SK-N-SH (cell line): ENCODE measurements at regions not wholly inside any gene's neighbourhood (a gene's known extent, or its start where the extent isn't known, plus 50 kb on each side); places are given as distances from the start of the nearest gene placed in this dataset.

Experiments used
- CTCF ChIA-PET: fragments of 300-600, 350-600 bp; formaldehyde crosslinking; extraction: SDS; loops from one replicate; lab custom pipeline; 2021; lab: Yijun Ruan, JAX
- POLR2A ChIA-PET: fragments of 350-600 bp; sonication (Branson Sonifier 250); formaldehyde crosslinking; extraction: SDS; loops from one replicate; lab custom pipeline; 2020; ENCODE audit warnings: antibody characterized with exemption, inconsistent platforms; lab: Yijun Ruan, JAX
- DNase-seq: peaks from one replicate; pipeline ENCODE4 v3.0.0; 2012
- H2AFZ ChIP-seq: fragments of 200-600 bp; sonication (generic); 2 replicates; pipeline ENCODE4 v1.8.1; 2016; ENCODE audit warnings: antibody characterized with exemption, mild to moderate bottlenecking, low read depth
- H3F3A ChIP-seq: fragments of 200-600 bp; sonication (generic); replicated peaks from 2 replicates; pipeline ENCODE3; 2016; ENCODE audit warnings: antibody characterized with exemption, mild to moderate bottlenecking; ENCODE audit not compliant: insufficient read depth
- H3K27ac ChIP-seq, 2 experiments: fragments of 200-500 bp in 1 of 2; fragments of 200-600 bp in 1 of 2; sonication (Bioruptor generic) in 1 of 2; sonication (generic), shearing (Covaris generic) in 1 of 2; 2 replicates each; pipeline versions ENCODE4 v1.5.1 to v1.6.1; 2014 to 2016; ENCODE audit warnings: low read depth in 2 of 2, inconsistent platforms in 1 of 2, low read length in 1 of 2, mild to moderate bottlenecking in 1 of 2, mixed read lengths in 1 of 2
- H3K27me3 ChIP-seq: fragments of 200-600 bp; sonication (generic), shearing (Covaris generic); 2 replicates; pipeline ENCODE4 v1.6.1; 2016; ENCODE audit warnings: mixed run types; ENCODE audit not compliant: insufficient read depth
- H3K36me3 ChIP-seq, 2 experiments: fragments of 200-500 bp in 1 of 2; fragments of 200-600 bp in 1 of 2; sonication (Bioruptor generic) in 1 of 2; sonication (generic) in 1 of 2; replicated peaks in 1 of 2; 2 replicates each; pipeline versions ENCODE3 to v1.5.1; 2014 to 2016; ENCODE audit warnings: low read length in 1 of 2, mild to moderate bottlenecking in 1 of 2; ENCODE audit not compliant: insufficient read depth in 2 of 2, control insufficient read depth in 1 of 2
- H3K4me1 ChIP-seq, 2 experiments: fragments of 200-500 bp in 1 of 2; fragments of 200-600 bp in 1 of 2; sonication (Bioruptor generic) in 1 of 2; sonication (generic), shearing (Covaris generic) in 1 of 2; 2 replicates each; pipeline versions ENCODE4 v1.5.1 to v1.6.1; 2014 to 2016; ENCODE audit warnings: low read depth in 1 of 2, low read length in 1 of 2, mixed run types in 1 of 2; ENCODE audit not compliant: insufficient read depth in 2 of 2, control insufficient read depth in 1 of 2
- H3K4me2 ChIP-seq: fragments of 200-600 bp; sonication (generic), shearing (Covaris generic); 2 replicates; pipeline ENCODE4 v1.6.1; 2017; ENCODE audit warnings: mixed run types
- H3K4me3 ChIP-seq, 2 experiments: fragments of 200-500 bp in 1 of 2; fragments of 200-600 bp in 1 of 2; sonication (Bioruptor generic) in 1 of 2; sonication (generic), shearing (Covaris generic) in 1 of 2; 2 replicates each; pipeline versions ENCODE4 v1.5.1 to v1.8.1; 2014 to 2016; ENCODE audit warnings: low read depth in 2 of 2, inconsistent platforms in 1 of 2, low read length in 1 of 2, mild to moderate bottlenecking in 1 of 2, mixed read lengths in 1 of 2, moderate library complexity in 1 of 2
- H3K79me2 ChIP-seq: fragments of 200-600 bp; sonication (generic); 2 replicates; pipeline ENCODE4 v1.8.1; 2017; ENCODE audit warnings: mild to moderate bottlenecking; ENCODE audit not compliant: insufficient read depth
- H3K9ac ChIP-seq: fragments of 200-600 bp; sonication (generic); 2 replicates; pipeline ENCODE4 v1.6.1; 2017; ENCODE audit warnings: mixed run types
- H3K9me2 ChIP-seq: fragments of 200-600 bp; sonication (generic); 2 replicates; pipeline ENCODE4 v1.6.1; 2017; ENCODE audit warnings: mixed run types
- H3K9me3 ChIP-seq: fragments of 200-600 bp; sonication (generic); 2 replicates; pipeline ENCODE4 v1.6.1; 2017; ENCODE audit warnings: mixed run types, mild to moderate bottlenecking, moderate library complexity
- H4K20me1 ChIP-seq: fragments of 200-600 bp; sonication (generic); 2 replicates; pipeline ENCODE4 v1.6.1; 2017; ENCODE audit warnings: mild to moderate bottlenecking, mixed run types; ENCODE audit not compliant: insufficient read depth
- CTCF ChIP-seq: fragments of 200-600 bp; sonication (generic); IDR thresholded peaks from 2 replicates; pipeline ENCODE4 v1.6.1; 2017; ENCODE audit warnings: antibody characterized with exemption, mild to moderate bottlenecking, moderate library complexity
- EP300 ChIP-seq, 2 experiments: IDR thresholded peaks; 2 replicates each; pipeline versions ENCODE4 v1.4.0 to v1.6.1; 2012; ENCODE audit warnings: borderline replicate concordance in 1 of 2, low read depth in 1 of 2, low read length in 1 of 2
- EZH2phosphoT487 ChIP-seq: fragments of 200-600 bp; sonication (generic); IDR thresholded peaks from 2 replicates; pipeline ENCODE4 v1.6.1; 2017; ENCODE audit warnings: low read depth, mixed run types, mild to moderate bottlenecking, antibody characterized with exemption, moderate library complexity, borderline replicate concordance
- FOSL2 ChIP-seq: IDR thresholded peaks from 2 replicates; pipeline ENCODE4 v1.4.0; 2012; ENCODE audit warnings: low read depth, mild to moderate bottlenecking, moderate library complexity, borderline replicate concordance
- FOXJ3 ChIP-seq: sonication (generic); formaldehyde crosslinking; IDR thresholded peaks from 2 replicates; pipeline ENCODE4 v1.5.1; 2020; ENCODE audit warnings: mild to moderate bottlenecking, missing genetic modification reagents
- FOXM1 ChIP-seq: IDR thresholded peaks from 2 replicates; pipeline ENCODE4 v1.4.0; 2012; ENCODE audit warnings: low read depth, mild to moderate bottlenecking
- GABPA ChIP-seq: IDR thresholded peaks from 2 replicates; pipeline ENCODE4 v1.4.0; 2012; ENCODE audit warnings: low read depth, mild to moderate bottlenecking
- IRF3 ChIP-seq: fragments of 150-350 bp; IDR thresholded peaks from 2 replicates; pipeline ENCODE4 v1.6.1; 2016; ENCODE audit warnings: mild to moderate bottlenecking, low read depth, low read length
- MAX ChIP-seq: IDR thresholded peaks from 2 replicates; pipeline ENCODE4 v1.4.0; 2012; ENCODE audit warnings: low read depth
- MEF2A ChIP-seq: IDR thresholded peaks from 2 replicates; pipeline ENCODE4 v1.4.0; 2012; ENCODE audit warnings: low read depth, borderline replicate concordance
- MXI1 ChIP-seq: IDR thresholded peaks from 2 replicates; pipeline ENCODE4 v1.6.1; 2012; ENCODE audit warnings: mild to moderate bottlenecking, low read depth, low read length, improper control_type of control experiment
- NFIC ChIP-seq: IDR thresholded peaks from 2 replicates; pipeline ENCODE4 v1.4.0; 2012; ENCODE audit warnings: borderline replicate concordance
- POLR2AphosphoS5 ChIP-seq: IDR thresholded peaks from 2 replicates; pipeline ENCODE4 v1.6.1; 2012; ENCODE audit warnings: low read depth, low read length
- RAD21 ChIP-seq: IDR thresholded peaks from 2 replicates; pipeline ENCODE4 v1.6.1; 2012; ENCODE audit warnings: mild to moderate bottlenecking, low read length
- RFX5 ChIP-seq: IDR thresholded peaks from 2 replicates; pipeline ENCODE4 v1.6.1; 2012; ENCODE audit warnings: mild to moderate bottlenecking, improper control_type of control experiment, low read length
- TAF1 ChIP-seq: IDR thresholded peaks from 2 replicates; pipeline ENCODE4 v1.6.1; 2012; ENCODE audit warnings: low read depth, mild to moderate bottlenecking, low read length, moderate library complexity, borderline replicate concordance
- TCF12 ChIP-seq: IDR thresholded peaks from 2 replicates; pipeline ENCODE4 v1.4.0; 2012
- TEAD4 ChIP-seq: IDR thresholded peaks from 2 replicates; pipeline ENCODE4 v1.4.0; 2012; ENCODE audit warnings: mild to moderate bottlenecking, borderline replicate concordance; ENCODE audit not compliant: insufficient read depth
- YY1 ChIP-seq: IDR thresholded peaks from 2 replicates; pipeline ENCODE4 v1.4.0; 2012; ENCODE audit warnings: low read depth, mild to moderate bottlenecking
- ZBTB33 ChIP-seq: IDR thresholded peaks from 2 replicates; pipeline ENCODE4 v1.4.0; 2012; ENCODE audit warnings: low read depth, borderline replicate concordance
- WGBS: methylation state at CpG from one replicate; pipeline ENCODE4 v1.1.6; 2017; ENCODE audit warnings: low lambda C conversion rate; 5-methylcytosine and 5-hydroxymethylcytosine counted together

- POLR2A ChIA-PET: no interaction called here
- no peak overlapping the region for H3K4me3 ChIP-seq
- CTCF ChIA-PET: interaction anchor here (1.1 to 1.7 kb wide), 2 partner anchors 9 to 36 kb away, joined by 3 to 5 read pairs; no protein-coding TSS in a partner anchor
- no peak overlapping the region for H2AFZ ChIP-seq
- H3K9ac ChIP-seq: no peak overlapping the region
- no peak for DNase-seq
- no peaks in the 10 kb centered on the region for H3K79me2 ChIP-seq
- H3K9me2 ChIP-seq: no peaks in the 10 kb centered on the region
- H3F3A ChIP-seq: no peaks in the 10 kb centered on the region
- no peak overlapping the region for H3K27ac ChIP-seq
- WGBS: 37% methylated on average over 5 of the region's 5 CpGs
- no peaks in the 10 kb centered on the region for H3K27me3 ChIP-seq
- no peaks in the 10 kb centered on the region for H3K36me3 ChIP-seq
- no peaks in the 10 kb centered on the region for H4K20me1 ChIP-seq
- H3K4me1 ChIP-seq: no peaks in the 10 kb centered on the region; a peak in 1 of 4 replicates
- no peaks in the 10 kb centered on the region for H3K9me3 ChIP-seq
- no peak for TF ChIP-seq CTCF
- no peak for TF ChIP-seq MEF2A
- TF ChIP-seq RFX5: no peak
- no peak for TF ChIP-seq FOXM1
- TF ChIP-seq IRF3: no peak
- TF ChIP-seq EP300 (IDR thresholded peaks at IDR 0.05; ENCODE audit: borderline replicate concordance in 1 of 2, low read depth in 1 of 2, low read length in 1 of 2): no peak
- TF ChIP-seq TCF12: no peak
- TF ChIP-seq MAX: no peak
- TF ChIP-seq EZH2phosphoT487: no peak
- no peak for TF ChIP-seq POLR2AphosphoS5
- TF ChIP-seq MXI1: no peak
- TF ChIP-seq FOXJ3: no peak
- TF ChIP-seq ZBTB33: no peak
- TF ChIP-seq FOSL2: no peak
- TF ChIP-seq RAD21: no peak
- TF ChIP-seq TAF1: no peak
- no peak for TF ChIP-seq NFIC
- TF ChIP-seq GABPA: no peak
- no peak for TF ChIP-seq YY1
- TF ChIP-seq TEAD4: no peak
- H3K4me2 ChIP-seq: no peak overlapping the region
Measured at GRCh38 chr17:14011036-14011692, 58.1 kb upstream of the COX10 start.
